Gastrocnemius medialis (tissue), 4 donors: ENCODE measurements at regions not wholly inside any gene's neighbourhood (a gene's known extent, or its start where the extent isn't known, plus 50 kb on each side); places are given as distances from the start of the nearest gene placed in this dataset.

ENCODE experiments used
- ATAC-seq, 2 donors: fragments of 150-250 bp; one replicate each; pipeline ENCODE4 v1.9.1; 2016
- DNase-seq, 2 donors: peaks; one replicate each; pipeline ENCODE4 v3.0.0-alpha.2; 2019
- H3K27ac ChIP-seq, 4 donors: fragments of 200-600 bp; sonication (generic); 1 replicate in 1 of 4; 2 replicates in 3 of 4; pipeline ENCODE4 v1.5.1; 2016 to 2018; ENCODE audit warnings: mild to moderate bottlenecking in 2 of 4, moderate library complexity in 1 of 4
- H3K27me3 ChIP-seq, 3 donors: fragments of 200-600 bp; sonication (generic) in 2 of 3; 1 replicate in 1 of 3; 2 replicates in 2 of 3; pipeline versions ENCODE4 v1.5.1 to v1.6.0; 2016 to 2019; ENCODE audit warnings: mild to moderate bottlenecking in 1 of 3, moderate library complexity in 1 of 3
- H3K36me3 ChIP-seq, 2 donors: fragments of 200-600 bp; sonication (generic) in 1 of 2; one replicate each; pipeline ENCODE4 v1.5.1; 2017 to 2018
- H3K4me1 ChIP-seq, 2 donors: fragments of 200-600 bp; sonication (generic) in 1 of 2; one replicate each; pipeline ENCODE4 v1.5.1; 2016 to 2017; ENCODE audit warnings: mild to moderate bottlenecking in 2 of 2
- H3K4me3 ChIP-seq, 4 donors: fragments of 200-600 bp; sonication (generic) in 3 of 4; 1 replicate in 1 of 4; 2 replicates in 3 of 4; pipeline ENCODE4 v1.5.1; 2016 to 2019; ENCODE audit warnings: mild to moderate bottlenecking in 2 of 4
- H3K9me3 ChIP-seq, 3 donors: fragments of 200-600 bp; sonication (generic) in 2 of 3; 1 replicate in 1 of 3; 2 replicates in 2 of 3; pipeline ENCODE4 v1.5.1; 2016 to 2019
- CTCF ChIP-seq, 5 experiments: fragments of 450-650 bp in 3 of 5; fragments of 200-600 bp in 2 of 5; sonication (generic) in 2 of 5; IDR thresholded peaks in 4 of 5; conservative IDR thresholded peaks in 1 of 5; 1 replicate in 4 of 5; 2 replicates in 1 of 5; pipeline ENCODE4 v1.5.1; 2016 to 2019; ENCODE audit warnings: antibody characterized with exemption in 5 of 5, mild to moderate bottlenecking in 3 of 5, moderate library complexity in 3 of 5
- POLR2A ChIP-seq, 2 donors: fragments of 450-650 bp; IDR thresholded peaks; one replicate each; pipeline ENCODE4 v1.6.1; 2017; ENCODE audit warnings: antibody characterized with exemption in 2 of 2, mild to moderate bottlenecking in 2 of 2, moderate library complexity in 2 of 2
- in situ Hi-C, 4 donors: fragments of 200-750 bp; cut with MboI; loops; one replicate each; pipeline versions ENCODE4 v1.15.0 to v1.8.0; 2017; ENCODE audit warnings: low sequenced_read_pairs in 4 of 4
- intact Hi-C: fragments of 100-400 bp; cut with DNase I; formaldehyde crosslinking; loops from one replicate; pipeline ENCODE4 v1.15.1; 2023; ENCODE audit warnings: low total_unique reads

GRCh38 chr3:135348690-135349089 lies 553.6 kb downstream of the EPHB1 start:
- DNase-seq (peak in 1 of 2 donors; percentile 46), ATAC-seq (peak; percentile 18 to 40)
- Histone ChIP-seq H3K4me1 (peaks cover 16 to 17% of the 10 kb centered on the region in 2 donors), H3K27ac (peak overlapping the region; percentile 61 to 71 (median 70)), H3K27me3 (no peaks in the 10 kb centered on the region), H3K36me3 (no peaks in the 10 kb centered on the region), H3K9me3 (no peaks in the 10 kb centered on the region), H3K4me3 (no peak overlapping the region)
- TF ChIP-seq POLR2A (IDR thresholded peaks at IDR 0.05): no peak
- in situ Hi-C loops (no loop called here), intact Hi-C loops (loop anchor here (5.0 kb wide), 1 partner anchor 121 kb away; no protein-coding TSS in a partner anchor)

GRCh38 chr3:135349254-135349948 lies 554.3 kb downstream of the EPHB1 start:
- Histone ChIP-seq H3K27ac (peak overlapping the region; percentile 61 to 71 (median 70)), H3K4me3 (no peak overlapping the region), H3K36me3 (no peaks in the 10 kb centered on the region), H3K4me1 (peaks cover 16 to 17% of the 10 kb centered on the region in 2 donors), H3K27me3 (no peaks in the 10 kb centered on the region), H3K9me3 (no peaks in the 10 kb centered on the region)
- in situ Hi-C loops: no loop called here
- DNase-seq (peak; percentile 7 to 38), ATAC-seq (peak; percentile 89 to 96)
- intact Hi-C loops: loop anchor here (5.0 kb wide), 1 partner anchor 122 kb away; no protein-coding TSS in a partner anchor
- TF ChIP-seq POLR2A (IDR thresholded peaks at IDR 0.05) (no peak), CTCF (IDR thresholded peaks at IDR 0.05 in 4 of 5, conservative IDR thresholded peaks at IDR 0.05 in 1 of 5) (no peak)

- ATAC-seq: no peak
- intact Hi-C loops: no loop called here
- Histone ChIP-seq H3K4me3 (no peak overlapping the region), H3K27ac (no peak overlapping the region), H3K9me3 (no peaks in the 10 kb centered on the region), H3K27me3 (no peaks in the 10 kb centered on the region), H3K36me3 (no peaks in the 10 kb centered on the region), H3K4me1 (peaks cover 16 to 17% of the 10 kb centered on the region in 2 donors)
- in situ Hi-C loops: no loop called here
- no peak for DNase-seq
- no peak for TF ChIP-seq POLR2A (IDR thresholded peaks at IDR 0.05)
- TF ChIP-seq CTCF (IDR thresholded peaks at IDR 0.05 in 4 of 5, conservative IDR thresholded peaks at IDR 0.05 in 1 of 5): no peak
Measured at GRCh38 chr3:135352213-135352612, 557.2 kb downstream of the EPHB1 start.

GRCh38 chr3:135362889-135363288 lies 567.8 kb downstream of the EPHB1 start:
- no peaks in the 10 kb centered on the region for H3K36me3 ChIP-seq
- no peaks in the 10 kb centered on the region for H3K27me3 ChIP-seq
- DNase-seq: no peak
- no peak overlapping the region for H3K4me3 ChIP-seq
- ATAC-seq: no peak
- intact Hi-C loops: no loop called here
- in situ Hi-C loops: no loop called here
- no peaks in the 10 kb centered on the region for H3K9me3 ChIP-seq
- H3K27ac ChIP-seq: no peak overlapping the region
- TF ChIP-seq POLR2A (IDR thresholded peaks at IDR 0.05) (no peak), CTCF (IDR thresholded peaks at IDR 0.05 in 4 of 5, conservative IDR thresholded peaks at IDR 0.05 in 1 of 5) (no peak)
- no peaks in the 10 kb centered on the region for H3K4me1 ChIP-seq

DNA sequence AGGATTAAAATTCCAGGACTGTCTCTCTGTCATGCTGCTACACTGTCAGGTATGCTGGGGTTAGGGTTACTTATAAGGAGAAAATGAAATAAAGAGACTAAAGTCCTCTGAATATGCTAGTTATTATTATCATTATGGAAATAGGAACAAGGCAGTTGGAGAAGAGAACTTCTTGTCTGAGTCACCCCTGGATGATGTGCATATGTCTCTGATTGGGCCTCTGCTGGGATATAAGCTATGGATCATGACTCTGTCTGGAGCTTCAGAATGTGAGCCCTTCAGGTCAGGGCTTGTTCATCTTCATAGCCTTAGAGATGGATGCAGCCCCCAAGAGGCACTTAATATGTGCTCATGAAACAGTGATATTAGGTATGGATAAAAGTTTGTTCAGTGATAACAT lies 569.6 kb downstream of the EPHB1 start:
- no peaks in the 10 kb centered on the region for H3K27me3 ChIP-seq
- no peak overlapping the region for H3K27ac ChIP-seq
- H3K9me3 ChIP-seq: no peaks in the 10 kb centered on the region
- no peaks in the 10 kb centered on the region for H3K36me3 ChIP-seq
- in situ Hi-C loops: no loop called here
- DNase-seq (no peak), ATAC-seq (no peak)
- intact Hi-C loops: no loop called here
- no peaks in the 10 kb centered on the region for H3K4me1 ChIP-seq
- no peak for TF ChIP-seq CTCF (IDR thresholded peaks at IDR 0.05 in 4 of 5, conservative IDR thresholded peaks at IDR 0.05 in 1 of 5)
- no peak for TF ChIP-seq POLR2A (IDR thresholded peaks at IDR 0.05)
- H3K4me3 ChIP-seq: no peak overlapping the region
